ENCODE measurements at regions not wholly inside any gene's neighbourhood (a gene's known extent, or its start where the extent isn't known, plus 50 kb on each side); places are given as distances from the start of the nearest gene placed in this dataset.
A peak's percentile ranks its signal among the peaks of the same experiment; 100 is the strongest.

GRCh38 chr11:69368119-69368880, 74.3 kb downstream of the MYEOV start:
- TF ChIP-seq CEBPB (IDR thresholded peaks at IDR 0.05; ENCODE audit: low read depth, low read length): no peak
- TF ChIP-seq RCOR1 (IDR thresholded peaks at IDR 0.05; ENCODE audit: insufficient replicate concordance, low read length): no peak
- no peak for TF ChIP-seq FOS (IDR thresholded peaks at IDR 0.05; ENCODE audit: low read depth, low read length)
- no peak for TF ChIP-seq MAFK (IDR thresholded peaks at IDR 0.05; ENCODE audit: low read depth, low read length)
- TF ChIP-seq MXI1 (IDR thresholded peaks at IDR 0.05; ENCODE audit: borderline replicate concordance, low read depth, low read length): no peak
- no peak for TF ChIP-seq POLR2A (IDR thresholded peaks at IDR 0.05; ENCODE audit: low read depth, low read length)
- TF ChIP-seq MAZ (IDR thresholded peaks at IDR 0.05; ENCODE audit: borderline replicate concordance, low read depth, low read length): no peak
- no peak for TF ChIP-seq CHD1 (IDR thresholded peaks at IDR 0.05; ENCODE audit: low read depth, low read length)
- TF ChIP-seq ELK1 (IDR thresholded peaks at IDR 0.05; ENCODE audit: borderline replicate concordance, low read depth, low read length): no peak
- no peaks in the 10 kb centered on the region for H3K36me3 ChIP-seq (ENCODE audit: control insufficient read depth, insufficient read depth, low read length)
- intact Hi-C loops (cut with micrococcal nuclease): no loop called here
- H4K8ac ChIP-seq (ENCODE audit: low read depth in 2 of 2, low read length in 2 of 2): peak overlapping the region in 1 of 2 experiments; percentile 19; a peak in 1 of 4 replicates
- H3K4me3 ChIP-seq (ENCODE audit: insufficient read depth, low read depth, low read length): no peak overlapping the region
- H4K20me1 ChIP-seq (ENCODE audit: insufficient read depth, low read length): no peaks in the 10 kb centered on the region
- peak overlapping the region; percentile 62 for H2AK5ac ChIP-seq (ENCODE audit: low read depth, low read length)
- no peak overlapping the region for H3K9ac ChIP-seq (ENCODE audit: low read depth, low read length)
- H2BK20ac ChIP-seq (ENCODE audit: low read depth, low read length): peak overlapping the region; percentile 32; the same call in 1 of the 2 replicates
- 0 out of 2 replicates have a peak overlapping the region, but pooled peaks have one; percentile 1 for H2BK120ac ChIP-seq (ENCODE audit: low read depth, low read length)
- H4K91ac ChIP-seq (ENCODE audit: insufficient read depth, low read depth, low read length): no peak overlapping the region
- no peaks in the 10 kb centered on the region; a peak in 1 of 4 replicates for H3K79me1 ChIP-seq (ENCODE audit: low read depth in 1 of 2, low read length in 2 of 2)
- H3K18ac ChIP-seq (ENCODE audit: low read depth, low read length): no peak overlapping the region; the same call in 1 of the 2 replicates
- in situ Hi-C loops (cut with MboI; ENCODE audit: low sequenced_read_pairs): no loop called here
- no peak overlapping the region for H3K56ac ChIP-seq (ENCODE audit: extremely low read depth, insufficient read depth, low read length)
- CTCF ChIA-PET: no interaction called here
- WGBS, 2 experiments (ENCODE audit: extremely low coverage in 2 of 2, insufficient read length in 1 of 2): 46% methylated on average over 2 of the region's 10 CpGs; no CpG with 5 or more reads in 1 of the 2 experiments
- H3K23ac ChIP-seq (ENCODE audit: low read depth, low read length): no peak overlapping the region
- H3K9me3 ChIP-seq (ENCODE audit: control insufficient read depth, insufficient read depth, low read length): peaks cover 10% of the 10 kb centered on the region
- H2BK5ac ChIP-seq (ENCODE audit: low read depth, low read length, poor library complexity, severe bottlenecking): peak overlapping the region; percentile 23
- H2BK15ac ChIP-seq (ENCODE audit: low read depth, low read length): no peak overlapping the region; the same call in 2 of the 3 replicates
- no peaks in the 10 kb centered on the region for H3K27me3 ChIP-seq (ENCODE audit: control insufficient read depth, insufficient read depth, low read length)
- H3K4me2 ChIP-seq (ENCODE audit: low read depth, low read length): no peak overlapping the region
- H3K27ac ChIP-seq (ENCODE audit: insufficient read depth, low read length): no peak overlapping the region
- ATAC-seq (ENCODE audit: low read depth): no peak
- H2AK9ac ChIP-seq (replicated peaks; ENCODE audit: low read depth, low read length, poor library complexity): peak overlapping the region; percentile 17
- peak overlapping the region; percentile 16 for H2AFZ ChIP-seq (replicated peaks; ENCODE audit: low read length, poor library complexity)
- peaks cover 7% of the 10 kb centered on the region for H3K4me1 ChIP-seq (ENCODE audit: control insufficient read depth, insufficient read depth, low read length)
- H4K5ac ChIP-seq (ENCODE audit: low read depth, low read length): no peak overlapping the region
- dilution Hi-C loops (cut with HindIII; ENCODE audit: low sequenced_read_pairs, unreplicated experiment): no loop called here
- H3K9me1 ChIP-seq (ENCODE audit: insufficient read depth, low read length): peaks cover 12% of the 10 kb centered on the region; the same call in 1 of the 2 replicates
- no peak for DNase-seq
- peak overlapping the region; percentile 52; the same call in 1 of the 2 replicates for H3K14ac ChIP-seq (replicated peaks; ENCODE audit: low read depth, low read length)
- H3K4ac ChIP-seq (ENCODE audit: low read depth, low read length): peak overlapping the region; percentile 67
- no TSS peak for BruUV-seq (replicated peaks)
- POLR2A ChIA-PET (ENCODE audit: unreplicated experiment): no interaction called here

Data from IMR-90 (cell line).